Ammon's horn (tissue), 1 donor: ENCODE measurements at regions not wholly inside any gene's neighbourhood (a gene's known extent, or its start where the extent isn't known, plus 50 kb on each side); places are given as distances from the start of the nearest gene placed in this dataset.
"Not testable (repeated sequence)": the region's sequence is repeated elsewhere in the genome, so short reads cannot be mapped to it uniquely, and the experiment has no call there.

ENCODE experiments used
- DNase-seq: peaks from one replicate; pipeline ENCODE4 v3.0.0-alpha.2; 2016; ENCODE audit warnings: low spot score

DNA sequence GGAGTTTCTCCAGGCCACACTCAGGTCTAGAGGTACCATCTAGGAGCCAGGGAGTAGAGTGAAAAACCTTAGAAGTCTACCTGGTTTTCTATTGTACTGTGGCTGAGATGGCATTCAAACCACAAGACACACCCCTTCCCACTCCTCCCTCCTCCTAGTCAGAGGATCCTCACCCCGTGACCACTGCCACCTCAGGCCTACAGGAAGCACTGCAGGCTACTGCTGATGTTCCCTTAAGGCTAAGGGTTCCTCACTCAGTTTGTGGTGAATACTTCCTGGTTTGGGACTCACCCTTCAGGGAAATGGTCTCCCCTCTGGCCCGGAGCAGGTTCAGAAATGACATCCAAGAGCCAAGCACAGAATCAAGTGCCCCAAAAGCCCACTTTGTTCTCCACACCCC is 1293.9 kb downstream of the JRKL start:
- DNase-seq, result no peak

- peak; percentile 15 for DNase-seq
Observed at GRCh38 chr11:97684486-97685439, 1295.0 kb downstream of the JRKL start.

DNA sequence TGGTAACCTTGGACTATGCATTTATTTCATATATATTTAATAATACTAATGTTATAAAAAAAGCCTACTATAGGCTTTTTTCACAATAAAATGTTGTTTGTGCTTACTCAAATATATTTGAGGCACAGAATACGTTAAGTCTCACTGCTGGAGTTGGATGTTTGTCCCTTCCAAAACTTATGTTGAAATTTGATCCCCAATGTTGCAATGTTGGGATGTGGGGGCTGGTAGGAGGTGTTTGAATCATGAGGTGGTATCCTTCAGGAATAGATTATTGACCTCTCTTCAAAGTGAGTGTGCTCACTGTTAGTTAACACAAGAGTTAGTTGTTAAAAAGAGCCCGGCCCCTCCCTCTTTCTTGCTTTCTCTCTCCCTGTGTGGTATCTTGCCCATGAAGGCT is 1295.9 kb downstream of the JRKL start:
- no peak for DNase-seq

- DNase-seq, result no peak
Observed at GRCh38 chr11:97687111-97687510, 1297.3 kb downstream of the JRKL start.

GRCh38 chr11:97691061-97691460 is 1301.2 kb downstream of the JRKL start:
- DNase-seq, result no peak

DNA sequence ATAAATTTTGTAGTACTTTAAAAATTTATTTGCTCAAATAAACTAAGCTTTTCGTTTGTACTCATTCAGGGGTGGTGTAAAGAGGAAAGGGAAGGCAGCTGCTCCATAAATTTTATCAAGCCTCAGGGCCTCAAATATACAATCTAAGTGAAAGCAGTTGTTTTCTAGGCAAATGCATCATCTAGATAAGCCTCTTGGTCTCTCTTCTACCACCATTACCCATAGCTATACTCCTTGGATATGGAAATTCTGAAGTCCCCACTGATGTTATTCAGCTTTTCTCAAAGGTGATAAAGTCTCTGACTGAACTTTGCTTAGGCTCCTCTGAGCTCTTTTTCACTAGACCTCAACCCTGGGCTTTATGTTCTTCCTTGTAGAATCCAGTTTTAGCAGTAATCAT is 1313.1 kb downstream of the JRKL start:
- no peak for DNase-seq

- DNase-seq, result peak; percentile 25
Observed at GRCh38 chr11:97703851-97704250, 1314.0 kb downstream of the JRKL start.

DNA sequence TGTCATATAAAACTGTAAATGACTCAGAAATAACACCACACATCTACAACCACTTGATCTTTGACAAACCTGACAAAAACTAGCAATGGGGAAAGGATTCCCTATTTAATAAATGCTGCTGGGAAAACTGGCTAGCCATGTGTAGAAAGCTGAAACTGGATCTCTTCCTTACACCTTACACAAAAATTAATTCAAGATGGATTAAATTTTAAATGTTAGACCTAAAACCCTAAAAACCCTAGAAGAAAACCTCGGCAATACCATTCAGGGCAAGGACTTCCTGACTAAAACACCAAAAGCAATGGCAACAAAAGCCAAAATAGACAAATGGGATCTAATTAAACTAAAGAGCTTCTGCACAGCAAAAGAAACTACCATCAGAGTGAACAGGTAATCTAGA is 1315.3 kb upstream of the CNTN5 start:
- not testable (repeated sequence) for DNase-seq

DNA sequence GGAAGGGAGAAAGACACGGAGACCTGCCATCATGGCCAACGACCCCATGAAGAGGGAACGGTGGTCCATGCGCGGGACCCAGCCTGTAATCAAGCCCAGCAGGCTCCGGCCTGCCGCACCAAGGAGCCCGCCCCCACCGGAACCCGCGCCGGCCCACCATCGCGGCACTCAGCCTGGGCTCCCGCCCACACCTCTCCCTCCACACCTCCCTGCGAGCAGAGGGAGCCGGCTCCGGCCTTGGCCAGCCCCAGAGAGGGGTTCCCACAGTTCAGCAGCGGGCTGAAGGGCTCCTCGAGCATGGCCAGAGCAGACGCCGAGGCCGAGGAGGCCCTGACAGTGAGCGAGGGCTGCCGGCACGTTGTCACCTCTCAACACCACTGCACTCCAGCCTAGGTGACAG is 1302.8 kb upstream of the CNTN5 start:
- DNase-seq, result no peak

GRCh38 chr11:97722065-97722464 is 1298.7 kb upstream of the CNTN5 start:
- DNase-seq, result no peak

DNA sequence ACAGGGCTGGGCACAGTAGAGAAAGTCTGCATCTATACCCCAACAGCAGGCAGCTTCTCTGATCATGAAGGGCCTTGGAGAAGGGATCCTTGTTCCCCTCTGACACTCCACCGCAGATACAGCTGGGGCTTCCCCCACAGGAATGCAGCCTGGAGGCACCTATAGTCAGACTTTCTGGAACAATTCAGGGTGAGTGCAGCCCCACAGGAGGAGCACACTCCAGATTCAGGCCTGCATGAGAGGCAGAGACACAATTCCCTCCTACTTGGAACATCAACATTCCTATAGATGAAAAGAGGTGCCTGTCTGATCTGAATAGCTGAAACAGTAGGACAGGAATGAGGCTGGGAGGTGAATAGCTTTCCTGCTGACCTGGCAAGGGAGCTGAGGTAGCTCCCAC is 1298.0 kb upstream of the CNTN5 start:
- DNase-seq, result no peak

GRCh38 chr11:97729546-97730272 is 1291.0 kb upstream of the CNTN5 start:
- DNase-seq, result no peak

- DNase-seq, result no peak
Observed at GRCh38 chr11:97732011-97732632, 1288.6 kb upstream of the CNTN5 start.

GRCh38 chr11:97738751-97739150 is 1282.0 kb upstream of the CNTN5 start:
- no peak for DNase-seq

- DNase-seq, result no peak
Observed at GRCh38 chr11:97739932-97740800, 1280.6 kb upstream of the CNTN5 start.

GRCh38 chr11:97740801-97741151 is 1280.0 kb upstream of the CNTN5 start:
- DNase-seq, result no peak

DNA sequence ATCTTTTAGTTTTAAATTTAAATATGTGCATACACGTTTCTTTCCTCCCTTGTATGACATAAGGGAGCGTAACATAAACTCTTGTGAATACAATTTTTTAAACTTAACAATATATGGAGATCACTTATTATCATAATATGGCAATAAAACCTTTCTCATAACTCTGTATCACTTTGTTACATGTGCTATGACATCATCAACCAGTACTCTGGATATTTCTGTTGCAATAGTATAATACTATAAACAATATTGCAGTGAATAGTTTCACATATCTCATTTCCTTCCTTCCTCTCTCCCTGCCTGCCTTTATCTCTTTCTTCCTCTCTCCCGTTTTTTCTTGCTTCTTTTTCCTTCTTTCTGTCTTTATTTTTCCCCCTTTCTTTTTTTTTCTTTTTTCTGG is 1278.0 kb upstream of the CNTN5 start:
- no peak for DNase-seq

DNA sequence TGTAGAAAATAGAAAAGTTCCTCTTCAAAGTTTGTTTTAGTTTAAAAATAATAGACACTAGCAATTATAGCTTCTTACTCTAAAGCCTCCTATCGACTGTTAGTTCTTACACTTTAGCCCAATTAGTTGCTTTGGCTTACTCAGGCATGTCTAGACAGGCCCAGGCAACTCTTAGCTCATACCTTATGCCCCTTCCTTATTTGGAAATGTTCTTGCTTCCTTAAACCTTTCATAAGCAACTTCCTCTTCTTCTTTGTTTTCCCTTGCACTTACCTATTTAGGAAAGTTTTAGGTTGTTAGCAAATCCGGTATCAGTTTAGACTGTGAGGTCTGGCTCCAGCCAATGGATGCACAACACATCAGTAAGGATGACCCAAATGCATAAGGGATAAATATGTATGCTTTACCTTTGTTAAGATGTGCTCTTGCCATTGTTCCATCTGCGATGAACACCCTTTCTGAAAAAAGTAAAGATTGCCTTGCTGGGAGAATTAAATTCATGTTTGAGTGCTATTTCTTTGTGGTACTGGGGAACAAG is 1277.5 kb upstream of the CNTN5 start:
- no peak for DNase-seq

DNA sequence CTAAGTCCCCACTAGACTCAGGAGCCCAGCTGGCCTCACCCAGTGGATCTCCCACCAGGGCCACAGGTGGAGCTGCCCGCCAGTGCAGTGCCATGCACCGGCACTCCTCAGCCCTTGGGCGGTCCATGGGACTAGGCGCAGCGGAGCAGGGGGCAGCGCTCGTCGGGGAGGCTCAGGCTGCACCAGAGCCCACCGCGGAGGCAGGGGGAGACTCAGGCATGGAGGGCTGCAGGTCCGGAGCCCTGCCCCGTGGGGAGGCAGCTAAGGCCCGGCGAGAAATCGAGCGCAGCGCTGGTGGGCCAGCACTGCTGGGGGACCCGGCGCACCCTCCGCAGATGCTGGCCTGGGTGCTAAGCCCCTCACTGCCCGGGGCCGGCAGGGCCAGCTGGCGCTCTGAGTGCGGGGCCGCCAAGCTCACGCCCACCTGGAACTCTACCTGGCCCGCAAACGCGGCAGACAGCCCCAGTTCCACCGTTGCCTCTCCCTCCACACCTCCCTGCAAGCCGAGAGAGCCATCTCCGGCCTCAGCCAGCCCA is 1275.2 kb upstream of the CNTN5 start:
- no peak for DNase-seq

- DNase-seq, result no peak
Observed at GRCh38 chr11:97746818-97747217, 1273.9 kb upstream of the CNTN5 start.

DNA sequence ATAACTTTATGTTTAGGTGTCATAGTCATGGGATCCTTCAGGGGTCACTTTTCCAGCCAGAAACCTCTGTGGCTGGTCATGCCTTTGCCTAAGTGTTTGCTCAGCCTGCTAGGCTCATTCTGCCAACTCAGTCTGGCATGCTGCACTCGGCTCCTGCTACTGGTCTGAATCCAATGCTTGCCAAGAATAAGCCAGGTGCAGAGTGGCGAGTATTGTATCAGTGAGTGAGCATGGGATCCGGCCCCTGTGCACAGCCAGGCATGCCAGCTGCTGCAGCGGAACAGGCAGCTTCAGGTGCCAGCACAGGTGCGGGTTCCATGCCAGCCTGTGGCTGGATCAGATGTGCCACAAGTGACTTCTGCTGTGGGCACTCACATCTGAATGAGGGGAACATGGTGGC is 1269.3 kb upstream of the CNTN5 start:
- no peak for DNase-seq
